HepG2 (cell line): ENCODE measurements at regions not wholly inside any gene's neighbourhood (a gene's known extent, or its start where the extent isn't known, plus 50 kb on each side); places are given as distances from the start of the nearest gene placed in this dataset.

Source experiments
- ARNT2 ChIP-seq: sonication (generic); formaldehyde crosslinking; IDR thresholded peaks from 2 replicates; pipeline ENCODE4 v1.8.0; 2022; ENCODE audit warnings: mild to moderate bottlenecking, low read depth, missing genetic modification reagents, moderate library complexity
- CBX1 ChIP-seq: IDR thresholded peaks from one replicate; pipeline ENCODE4 v1.6.1; 2016; ENCODE audit warnings: antibody characterized with exemption, low read depth
- CCDC6 ChIP-seq: sonication (generic); formaldehyde crosslinking; IDR thresholded peaks from 2 replicates; pipeline ENCODE4 v1.8.1; 2022; ENCODE audit warnings: mild to moderate bottlenecking, missing genetic modification reagents, moderate library complexity
- DZIP1 ChIP-seq: sonication (generic); formaldehyde crosslinking; IDR thresholded peaks from 2 replicates; pipeline ENCODE4 v1.5.0; 2020; ENCODE audit warnings: mild to moderate bottlenecking, missing genetic modification reagents
- MEIS2 ChIP-seq: sonication (generic); formaldehyde crosslinking; IDR thresholded peaks from 2 replicates; pipeline ENCODE4 v1.9.0; 2021; ENCODE audit warnings: mild to moderate bottlenecking, missing genetic modification reagents
- MIER2 ChIP-seq: IDR thresholded peaks from 2 replicates; pipeline ENCODE4 v1.6.1; 2016; ENCODE audit warnings: missing biosample characterization, missing genetic modification reagents
- PCBP1 ChIP-seq: fragments of 200-400 bp; formaldehyde crosslinking; IDR thresholded peaks from 2 replicates; pipeline ENCODE4 v1.6.1; 2017; ENCODE audit warnings: mild to moderate bottlenecking, low read depth, low read length, borderline replicate concordance
- PLRG1 ChIP-seq: fragments of 450-650 bp; conservative IDR thresholded peaks from 2 replicates; pipeline ENCODE4 v1.6.1; 2016
- PRMT3 ChIP-seq: sonication (generic); formaldehyde crosslinking; IDR thresholded peaks from 2 replicates; pipeline ENCODE4 v1.8.1; 2022; ENCODE audit warnings: low read depth, mild to moderate bottlenecking, moderate library complexity, missing genetic modification reagents, borderline replicate concordance
- RELA ChIP-seq: sonication (generic); formaldehyde crosslinking; IDR thresholded peaks from 2 replicates; pipeline ENCODE4 v1.4.0; 2020; ENCODE audit warnings: missing genetic modification reagents
- SP5 ChIP-seq: IDR thresholded peaks from 2 replicates; pipeline ENCODE4 v1.6.1; 2016; ENCODE audit warnings: low read depth, borderline replicate concordance
- ZBTB46 ChIP-seq: sonication (generic); formaldehyde crosslinking; IDR thresholded peaks from 2 replicates; pipeline ENCODE4 v1.4.0; 2020; ENCODE audit warnings: mild to moderate bottlenecking, missing genetic modification reagents, borderline replicate concordance
- ZIK1 ChIP-seq: sonication (generic); formaldehyde crosslinking; IDR thresholded peaks from 2 replicates; pipeline ENCODE4 v1.5.0; 2020; ENCODE audit warnings: mild to moderate bottlenecking, low read depth, missing genetic modification reagents, borderline replicate concordance
- ZMAT3 ChIP-seq: sonication (generic); formaldehyde crosslinking; conservative IDR thresholded peaks from 2 replicates; pipeline ENCODE4 v1.7.0; 2021; ENCODE audit warnings: missing genetic modification reagents
- ZNF160 ChIP-seq: sonication (generic); formaldehyde crosslinking; IDR thresholded peaks from 2 replicates; pipeline ENCODE4 v1.8.0; 2022; ENCODE audit warnings: mild to moderate bottlenecking, inconsistent platforms, missing genetic modification reagents
- ZNF234 ChIP-seq: sonication (generic); formaldehyde crosslinking; conservative IDR thresholded peaks from 2 replicates; pipeline ENCODE4 v1.5.1; 2020; ENCODE audit warnings: mild to moderate bottlenecking, missing genetic modification reagents
- ZNF343 ChIP-seq: sonication (generic); formaldehyde crosslinking; IDR thresholded peaks from 2 replicates; pipeline ENCODE4 v1.4.0; 2020; ENCODE audit warnings: mild to moderate bottlenecking, missing genetic modification reagents
- ZNF501 ChIP-seq: sonication (generic); formaldehyde crosslinking; IDR thresholded peaks from 2 replicates; pipeline ENCODE4 v1.5.1; 2020; ENCODE audit warnings: mild to moderate bottlenecking, moderate library complexity, missing genetic modification reagents
- ZNF557 ChIP-seq: sonication (generic); formaldehyde crosslinking; IDR thresholded peaks from 2 replicates; pipeline ENCODE4 v1.4.0; 2020; ENCODE audit warnings: missing genetic modification reagents
- TF ChIP-seq, protein P1 (sequence below): fragments of 450-650 bp; IDR thresholded peaks from 2 replicates; pipeline ENCODE4 v1.6.1; 2017
- TF ChIP-seq, protein P2 (sequence below): sonication (generic); formaldehyde crosslinking; IDR thresholded peaks from 2 replicates; pipeline ENCODE4 v1.9.0; 2021; ENCODE audit warnings: missing genetic modification reagents, mild to moderate bottlenecking, borderline replicate concordance
- TF ChIP-seq, protein P3 (sequence below): sonication (generic); formaldehyde crosslinking; IDR thresholded peaks from 2 replicates; pipeline ENCODE4 v1.5.1; 2020; ENCODE audit warnings: missing genetic modification reagents, mild to moderate bottlenecking, borderline replicate concordance

DNA sequence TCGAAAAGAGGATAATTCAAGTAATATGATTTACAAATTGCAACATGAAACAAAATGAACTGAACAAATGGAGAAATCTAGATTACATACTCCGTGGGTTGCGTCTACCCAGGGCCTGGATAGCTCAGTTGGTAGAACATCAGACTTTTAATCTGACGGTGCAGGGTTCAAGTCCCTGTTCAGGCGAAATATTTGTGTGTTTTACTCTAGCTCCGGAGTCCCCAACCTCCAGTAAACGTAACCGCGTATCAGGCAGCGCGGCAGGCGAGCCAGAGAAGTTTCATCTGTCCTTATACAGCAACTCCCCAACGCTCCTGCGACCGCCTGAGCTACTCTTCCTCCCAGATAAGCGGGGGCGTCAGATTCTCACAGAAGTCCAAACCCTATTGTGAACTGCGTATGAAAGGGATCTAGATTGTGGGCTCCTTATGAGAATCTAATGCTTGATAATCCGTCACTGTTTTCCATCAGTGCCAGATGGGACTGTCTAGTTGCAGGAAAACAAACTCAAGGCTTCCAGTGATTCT, 176.1 kb downstream of the TRIM27 start (continued):
- TF ChIP-seq CBX1 = no peak
- no peak for TF ChIP-seq MIER2 (CRISPR knock-in tag)
- no peak for TF ChIP-seq CCDC6 (CRISPR knock-in tag)
- no peak for TF ChIP-seq ZNF234
- TF ChIP-seq ARNT2 (CRISPR knock-in tag) = no peak
- TF ChIP-seq RELA = no peak
- no peak for TF ChIP-seq DZIP1
- no peak for TF ChIP-seq ZNF160 (CRISPR knock-in tag)
- TF ChIP-seq PLRG1 = no peak
- no peak for TF ChIP-seq ZIK1 (CRISPR knock-in tag)
- no peak for TF ChIP-seq SP5 (CRISPR knock-in tag)
- TF ChIP-seq, protein P1, sequence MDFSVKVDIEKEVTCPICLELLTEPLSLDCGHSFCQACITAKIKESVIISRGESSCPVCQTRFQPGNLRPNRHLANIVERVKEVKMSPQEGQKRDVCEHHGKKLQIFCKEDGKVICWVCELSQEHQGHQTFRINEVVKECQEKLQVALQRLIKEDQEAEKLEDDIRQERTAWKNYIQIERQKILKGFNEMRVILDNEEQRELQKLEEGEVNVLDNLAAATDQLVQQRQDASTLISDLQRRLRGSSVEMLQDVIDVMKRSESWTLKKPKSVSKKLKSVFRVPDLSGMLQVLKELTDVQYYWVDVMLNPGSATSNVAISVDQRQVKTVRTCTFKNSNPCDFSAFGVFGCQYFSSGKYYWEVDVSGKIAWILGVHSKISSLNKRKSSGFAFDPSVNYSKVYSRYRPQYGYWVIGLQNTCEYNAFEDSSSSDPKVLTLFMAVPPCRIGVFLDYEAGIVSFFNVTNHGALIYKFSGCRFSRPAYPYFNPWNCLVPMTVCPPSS = no peak
- no peak for TF ChIP-seq PCBP1
- TF ChIP-seq MEIS2 (CRISPR knock-in tag) = 0 out of 2 replicates have a peak, but pooled peaks have one; percentile 27
- TF ChIP-seq, protein P2, sequence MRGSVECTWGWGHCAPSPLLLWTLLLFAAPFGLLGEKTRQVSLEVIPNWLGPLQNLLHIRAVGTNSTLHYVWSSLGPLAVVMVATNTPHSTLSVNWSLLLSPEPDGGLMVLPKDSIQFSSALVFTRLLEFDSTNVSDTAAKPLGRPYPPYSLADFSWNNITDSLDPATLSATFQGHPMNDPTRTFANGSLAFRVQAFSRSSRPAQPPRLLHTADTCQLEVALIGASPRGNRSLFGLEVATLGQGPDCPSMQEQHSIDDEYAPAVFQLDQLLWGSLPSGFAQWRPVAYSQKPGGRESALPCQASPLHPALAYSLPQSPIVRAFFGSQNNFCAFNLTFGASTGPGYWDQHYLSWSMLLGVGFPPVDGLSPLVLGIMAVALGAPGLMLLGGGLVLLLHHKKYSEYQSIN (CRISPR knock-in tag) = no peak
- no peak for TF ChIP-seq PRMT3
- TF ChIP-seq ZMAT3 (CRISPR knock-in tag) = no peak
- no peak for TF ChIP-seq ZNF557 (CRISPR knock-in tag)
- TF ChIP-seq ZBTB46 (CRISPR knock-in tag) = no peak
- TF ChIP-seq ZNF343 = no peak
- TF ChIP-seq, protein P3, sequence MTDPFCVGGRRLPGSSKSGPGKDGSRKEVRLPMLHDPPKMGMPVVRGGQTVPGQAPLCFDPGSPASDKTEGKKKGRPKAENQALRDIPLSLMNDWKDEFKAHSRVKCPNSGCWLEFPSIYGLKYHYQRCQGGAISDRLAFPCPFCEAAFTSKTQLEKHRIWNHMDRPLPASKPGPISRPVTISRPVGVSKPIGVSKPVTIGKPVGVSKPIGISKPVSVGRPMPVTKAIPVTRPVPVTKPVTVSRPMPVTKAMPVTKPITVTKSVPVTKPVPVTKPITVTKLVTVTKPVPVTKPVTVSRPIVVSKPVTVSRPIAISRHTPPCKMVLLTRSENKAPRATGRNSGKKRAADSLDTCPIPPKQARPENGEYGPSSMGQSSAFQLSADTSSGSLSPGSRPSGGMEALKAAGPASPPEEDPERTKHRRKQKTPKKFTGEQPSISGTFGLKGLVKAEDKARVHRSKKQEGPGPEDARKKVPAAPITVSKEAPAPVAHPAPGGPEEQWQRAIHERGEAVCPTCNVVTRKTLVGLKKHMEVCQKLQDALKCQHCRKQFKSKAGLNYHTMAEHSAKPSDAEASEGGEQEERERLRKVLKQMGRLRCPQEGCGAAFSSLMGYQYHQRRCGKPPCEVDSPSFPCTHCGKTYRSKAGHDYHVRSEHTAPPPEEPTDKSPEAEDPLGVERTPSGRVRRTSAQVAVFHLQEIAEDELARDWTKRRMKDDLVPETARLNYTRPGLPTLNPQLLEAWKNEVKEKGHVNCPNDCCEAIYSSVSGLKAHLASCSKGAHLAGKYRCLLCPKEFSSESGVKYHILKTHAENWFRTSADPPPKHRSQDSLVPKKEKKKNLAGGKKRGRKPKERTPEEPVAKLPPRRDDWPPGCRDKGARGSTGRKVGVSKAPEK (CRISPR knock-in tag) = no peak
- peak; percentile 75 for TF ChIP-seq ZNF501
